ENCODE measurements at regions not wholly inside any gene's neighbourhood (a gene's known extent, or its start where the extent isn't known, plus 50 kb on each side); places are given as distances from the start of the nearest gene placed in this dataset.
"Not testable (repeated sequence)": the region's sequence is repeated elsewhere in the genome, so short reads cannot be mapped to it uniquely, and the experiment has no call there.

DNA sequence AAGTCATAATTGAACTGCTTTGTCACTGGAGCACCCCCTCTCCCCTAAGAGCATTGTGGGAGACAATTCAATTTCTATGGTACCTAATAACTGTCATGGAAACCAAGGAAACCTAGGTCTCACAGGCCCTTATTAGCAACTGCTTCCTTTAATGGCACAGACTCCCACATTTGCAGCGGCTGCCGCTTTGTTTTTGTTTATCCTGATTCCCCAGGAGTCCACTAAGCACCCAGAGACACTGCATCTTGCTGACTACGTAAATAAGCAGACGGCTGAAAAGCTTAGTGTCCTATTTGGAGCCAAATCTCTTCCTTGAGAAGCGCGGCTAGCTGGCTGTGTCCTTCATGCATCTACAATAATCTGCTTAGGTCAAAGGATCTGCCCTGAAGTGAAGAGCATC is 494.4 kb downstream of the TMA16 start:
- DNase-seq: no peak

DNA sequence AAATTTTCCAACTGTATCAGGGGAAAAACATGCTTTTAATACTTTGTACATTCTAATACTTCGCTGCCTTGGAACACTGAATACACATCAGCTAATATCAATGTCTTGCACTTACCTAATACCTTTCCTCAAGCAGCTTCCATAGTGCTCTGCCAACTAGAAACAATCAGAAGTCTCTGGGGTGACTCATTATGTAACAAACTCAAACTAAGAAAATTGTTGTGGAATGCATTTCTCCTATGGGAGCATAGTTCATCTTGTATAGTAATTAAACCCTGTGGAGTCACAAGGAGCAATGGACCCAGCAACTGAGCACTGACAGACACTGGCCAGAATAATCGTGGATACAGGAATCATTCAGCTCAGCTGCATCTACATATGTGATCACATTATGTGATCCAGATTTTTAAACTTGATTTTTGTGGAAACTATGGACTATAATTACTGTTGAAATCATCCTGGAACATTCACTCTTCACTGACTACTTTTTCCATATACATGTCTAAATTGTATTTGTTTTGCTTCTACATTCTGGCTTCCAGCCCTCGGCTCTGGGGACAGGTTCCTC is 496.9 kb downstream of the TMA16 start:
- no peak for DNase-seq

DNA sequence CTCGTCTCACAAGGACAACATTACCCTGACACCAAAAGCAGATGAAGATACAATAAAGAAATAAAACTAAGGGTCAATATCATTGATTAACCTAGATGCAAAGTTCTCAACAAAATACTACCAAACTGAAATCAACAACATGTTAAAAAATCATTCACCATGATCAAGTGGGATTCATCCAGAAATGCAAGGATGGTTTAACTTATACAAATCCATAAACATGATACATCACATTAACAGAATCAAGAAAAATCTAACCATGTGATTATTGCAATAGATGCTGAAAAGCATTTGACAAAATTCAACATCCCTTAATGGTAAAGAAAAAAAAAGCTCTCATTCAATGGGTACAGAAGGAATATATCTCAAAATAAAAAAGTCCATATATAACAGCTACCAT is 514.9 kb downstream of the TMA16 start:
- no peak for DNase-seq

DNA sequence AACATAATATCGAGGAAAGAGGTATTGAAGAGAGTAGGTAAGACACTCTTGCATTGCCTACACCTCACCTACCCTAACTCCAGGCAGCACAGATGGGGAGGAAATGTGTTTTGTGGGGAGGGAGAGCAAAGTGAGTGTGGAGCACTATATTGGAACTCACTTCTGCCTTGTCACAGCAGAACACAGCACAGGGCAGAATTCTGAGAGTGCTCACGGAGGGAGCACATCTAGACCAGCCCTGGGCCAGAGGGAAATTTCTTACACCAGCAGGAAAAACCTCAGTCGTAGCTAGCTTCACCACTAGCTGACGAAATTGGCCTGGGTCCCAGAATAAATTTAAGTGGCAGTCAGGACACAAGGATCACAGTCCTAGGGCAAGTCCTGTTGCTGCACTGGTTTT is 517.3 kb downstream of the TMA16 start:
- no peak for DNase-seq

DNA sequence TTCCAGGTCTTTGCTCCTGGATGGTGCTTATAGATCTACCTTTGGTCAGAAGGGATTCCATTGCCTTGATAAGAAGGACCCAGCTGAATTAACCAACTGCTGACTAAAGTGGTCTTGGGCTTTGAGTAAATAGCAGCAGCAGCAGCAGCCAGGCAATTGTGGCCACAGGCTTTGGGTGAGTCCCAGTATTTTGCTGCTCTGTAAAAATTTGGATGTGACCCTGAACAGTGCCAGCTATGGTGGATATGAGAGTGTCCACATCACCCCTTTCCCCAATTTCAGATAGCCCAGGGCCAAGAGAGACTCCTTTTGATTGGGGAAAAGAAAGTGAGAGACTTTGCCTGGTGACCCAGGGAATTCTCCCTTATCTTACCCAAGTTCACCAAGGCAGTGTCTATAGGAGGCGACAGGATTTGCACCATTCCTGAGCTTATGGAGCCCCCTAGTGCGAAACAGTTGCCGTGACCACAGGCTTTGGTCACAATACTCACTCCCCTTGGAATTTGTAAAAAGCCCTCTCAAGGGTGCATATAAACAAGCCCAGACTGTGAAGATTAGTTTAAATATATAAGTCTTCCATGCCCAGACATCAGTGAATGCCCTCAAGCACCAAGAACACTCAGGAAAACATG is 518.0 kb downstream of the TMA16 start:
- peak; percentile 4 for DNase-seq

- no peak for DNase-seq
These were observed 527.5 kb downstream of the TMA16 start for GRCh38 chr4:164021947-164022346.

DNA sequence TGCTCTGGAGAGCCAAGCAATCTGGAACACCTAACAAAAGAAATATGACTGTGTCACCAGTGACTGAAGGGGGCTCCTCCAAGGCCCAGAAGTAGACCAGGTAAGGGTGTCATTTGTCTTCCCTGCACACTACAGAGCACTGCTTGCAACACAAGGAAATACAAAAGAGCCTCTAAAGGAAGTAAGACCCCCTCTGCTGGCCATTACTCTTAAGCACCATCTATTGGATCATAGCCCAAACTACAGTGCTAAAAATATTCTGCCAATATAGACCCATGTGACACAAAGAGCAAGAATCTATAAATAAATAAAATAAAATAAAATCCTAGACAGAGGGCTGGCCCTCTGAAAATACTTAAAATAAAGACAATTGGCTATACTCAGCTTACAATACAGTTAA is 528.7 kb downstream of the TMA16 start:
- no peak for DNase-seq

GRCh38 chr4:164027805-164028204 is 533.3 kb downstream of the TMA16 start:
- DNase-seq: no peak

GRCh38 chr4:164039482-164039881 is 545.0 kb downstream of the TMA16 start:
- no peak for DNase-seq

DNA sequence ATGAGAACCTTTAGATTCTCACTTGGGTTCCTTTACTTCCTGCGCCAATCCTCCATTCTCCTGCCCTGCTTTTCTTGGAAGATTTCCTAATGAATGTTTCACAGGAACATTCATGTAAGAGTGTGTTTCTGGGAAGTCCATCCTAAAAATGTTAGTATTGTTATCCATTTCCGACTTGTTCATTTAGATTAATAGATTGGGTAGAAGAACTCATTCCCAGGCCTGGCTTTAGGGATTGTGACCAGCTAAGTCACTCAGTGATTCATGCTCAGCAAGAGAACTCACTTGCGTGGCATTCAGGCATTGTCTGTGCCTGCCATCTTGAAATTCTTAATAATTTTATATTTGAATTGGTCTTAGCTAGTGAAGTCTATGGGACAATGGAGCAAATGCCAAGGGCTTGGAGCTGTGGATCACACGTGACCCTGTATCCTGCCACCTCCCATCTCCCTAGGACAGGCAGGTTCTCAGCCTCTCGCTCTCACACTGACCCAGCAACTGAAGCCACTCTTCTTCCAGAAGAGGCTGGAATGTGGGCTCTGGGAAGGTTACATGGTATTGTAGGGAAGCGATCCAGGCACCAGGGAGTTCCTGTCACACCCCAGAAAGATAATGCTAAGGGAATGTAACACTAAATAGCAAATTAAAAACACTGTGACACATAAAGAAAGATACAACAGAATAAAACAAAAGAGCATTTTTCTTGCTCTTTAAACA is 562.1 kb downstream of the TMA16 start:
- no peak for DNase-seq

DNA sequence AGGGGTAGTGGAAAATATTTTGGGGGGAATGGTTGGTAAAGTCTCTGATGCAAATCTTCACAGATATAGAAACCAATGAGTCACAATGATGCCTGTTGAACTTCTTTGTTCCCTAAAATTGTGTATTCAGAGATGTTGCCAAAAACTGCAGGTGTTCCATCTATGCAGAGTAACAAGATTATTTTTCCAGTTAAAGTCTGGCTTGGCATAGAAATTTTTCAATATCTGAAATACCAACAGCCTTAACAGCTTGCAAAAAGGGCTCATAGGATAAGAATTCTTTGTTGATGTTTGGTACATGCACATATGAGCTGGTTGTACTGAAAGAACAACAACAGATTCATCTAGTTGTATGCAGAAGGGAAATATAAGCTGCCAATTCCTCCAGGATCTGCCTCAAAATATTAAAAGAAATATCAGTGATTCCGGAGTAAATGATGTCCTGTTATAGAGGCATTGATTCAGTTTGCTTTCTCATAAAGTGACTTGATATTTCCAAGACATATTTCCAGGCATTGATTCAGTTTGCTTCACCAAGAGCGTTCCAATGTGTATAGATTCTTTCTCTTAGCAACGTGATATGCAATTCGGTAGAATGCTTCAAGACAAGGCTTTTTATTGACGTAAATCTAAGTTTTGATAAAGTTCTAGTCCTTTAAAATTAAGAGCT is 564.4 kb downstream of the TMA16 start:
- no peak for DNase-seq

DNA sequence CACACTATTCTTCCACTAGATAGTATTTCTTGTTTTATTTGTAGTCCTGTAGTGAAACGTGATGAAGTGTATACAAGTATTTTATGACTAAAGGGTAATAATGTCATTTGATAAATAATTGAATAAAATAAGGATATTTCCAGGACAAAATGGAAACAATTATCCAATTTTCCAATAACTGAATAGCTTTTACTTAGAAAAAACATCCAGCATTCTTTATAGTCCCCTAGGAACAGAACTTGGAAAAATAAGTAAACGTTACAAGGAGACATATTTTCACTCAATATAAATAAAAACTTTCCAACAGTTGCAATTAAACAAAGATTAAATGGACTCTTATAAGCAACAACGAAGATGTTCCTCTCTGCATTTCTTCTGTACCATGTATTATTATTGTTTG is 566.0 kb downstream of the TMA16 start:
- no peak for DNase-seq

DNA sequence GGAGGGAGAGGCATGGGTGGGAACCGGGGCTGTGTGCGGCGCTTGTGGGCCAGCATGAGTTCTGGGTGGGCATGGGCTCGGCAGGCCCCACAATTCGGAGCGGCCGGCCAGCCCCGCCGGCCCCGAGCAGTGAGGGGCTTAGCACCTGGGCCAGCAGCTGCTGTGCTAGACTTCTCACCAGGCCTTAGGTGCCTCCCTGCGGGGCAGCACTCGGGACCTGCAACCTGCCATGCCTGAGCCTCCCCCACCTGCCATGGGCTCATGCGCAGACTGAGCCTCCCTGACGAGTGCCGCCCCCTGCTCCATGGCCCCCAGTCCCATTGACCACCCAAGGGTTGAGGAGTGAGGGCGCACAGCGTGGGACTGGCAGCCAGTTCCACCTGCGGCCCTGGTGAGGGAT is 573.9 kb downstream of the TMA16 start:
- DNase-seq: no peak

GRCh38 chr4:164070625-164071024 is 576.1 kb downstream of the TMA16 start:
- no peak for DNase-seq

DNA sequence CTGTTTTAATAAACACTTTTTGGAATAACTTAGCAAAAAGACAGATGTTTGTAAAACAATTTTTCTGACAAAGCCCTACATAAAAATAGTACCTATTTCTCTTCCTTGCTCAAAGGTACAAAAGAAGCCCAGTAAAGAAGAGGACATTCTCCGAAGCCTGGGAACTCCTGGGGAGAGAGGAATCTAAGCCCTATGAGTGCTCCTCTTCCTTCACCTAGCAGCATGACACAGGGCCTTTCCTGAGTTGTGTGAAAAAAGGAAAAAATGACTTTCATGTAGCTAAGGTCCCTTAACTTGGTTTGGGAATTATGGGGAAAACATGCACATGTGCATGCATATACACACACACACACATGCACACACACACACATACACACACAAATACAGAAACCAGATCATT is 586.9 kb downstream of the TMA16 start:
- DNase-seq: no peak

DNA sequence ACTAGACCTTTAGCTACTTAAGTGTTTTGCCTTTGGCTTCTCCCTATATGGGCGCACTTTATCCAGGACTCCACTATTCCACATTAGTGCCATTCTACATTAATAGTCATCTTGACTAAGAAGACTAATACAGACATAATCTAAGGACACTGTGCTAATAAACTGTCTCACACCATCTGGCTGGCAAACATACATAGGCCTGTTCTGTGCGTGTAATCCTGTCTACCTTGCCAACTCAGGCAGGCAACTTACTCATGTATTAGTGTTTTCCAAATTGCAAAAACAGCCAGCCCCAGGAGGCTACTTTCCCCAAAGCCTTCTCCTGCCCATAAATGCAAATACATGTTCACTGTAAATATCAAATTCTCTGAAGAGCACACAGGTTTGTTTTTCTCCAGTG is 587.3 kb downstream of the TMA16 start:
- DNase-seq: no peak

- DNase-seq: no peak
These were observed 593.2 kb downstream of the TMA16 start for GRCh38 chr4:164087733-164088132.

DNA sequence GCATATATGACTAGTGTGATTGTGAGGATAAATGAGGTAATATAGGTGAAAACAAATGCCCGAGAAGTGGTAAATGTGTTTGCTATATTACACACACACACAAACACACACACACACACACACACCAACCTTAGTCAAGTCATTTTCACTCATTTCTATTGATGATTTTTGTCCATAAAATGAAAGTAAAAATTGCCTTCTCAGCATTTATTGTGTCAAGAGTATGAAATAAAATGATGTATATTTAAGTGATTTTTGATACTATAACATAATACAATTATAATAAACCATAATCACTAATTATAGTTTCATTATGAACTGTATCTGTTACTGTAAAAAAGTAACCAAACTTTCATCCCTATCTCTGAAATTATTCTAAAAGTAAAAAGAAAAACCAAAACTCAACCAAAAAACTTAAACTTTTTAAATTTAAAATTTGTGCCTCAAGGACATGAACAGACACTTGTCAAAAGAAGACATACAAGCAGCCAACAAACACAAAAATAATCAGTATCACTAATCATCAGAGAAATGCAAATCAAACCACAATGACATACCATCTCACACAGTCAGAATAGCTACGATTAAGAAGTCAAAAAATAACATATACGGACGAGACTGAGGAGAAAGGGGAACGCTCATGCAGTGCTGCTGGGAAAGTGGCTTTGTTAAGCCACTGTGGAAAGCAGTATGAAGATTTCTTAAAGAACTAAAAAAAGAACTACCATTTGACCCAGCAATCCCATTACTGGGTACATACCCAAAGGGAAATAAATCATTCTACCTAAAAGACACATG is 601.0 kb downstream of the TMA16 start:
- no peak for DNase-seq

- DNase-seq: no peak
These were observed 602.5 kb downstream of the TMA16 start for GRCh38 chr4:164096766-164097518.

GRCh38 chr4:164100741-164101365 is 606.4 kb downstream of the TMA16 start:
- DNase-seq: not testable (repeated sequence)

GRCh38 chr4:164108971-164109370 is 614.5 kb downstream of the TMA16 start:
- DNase-seq: no peak

DNA sequence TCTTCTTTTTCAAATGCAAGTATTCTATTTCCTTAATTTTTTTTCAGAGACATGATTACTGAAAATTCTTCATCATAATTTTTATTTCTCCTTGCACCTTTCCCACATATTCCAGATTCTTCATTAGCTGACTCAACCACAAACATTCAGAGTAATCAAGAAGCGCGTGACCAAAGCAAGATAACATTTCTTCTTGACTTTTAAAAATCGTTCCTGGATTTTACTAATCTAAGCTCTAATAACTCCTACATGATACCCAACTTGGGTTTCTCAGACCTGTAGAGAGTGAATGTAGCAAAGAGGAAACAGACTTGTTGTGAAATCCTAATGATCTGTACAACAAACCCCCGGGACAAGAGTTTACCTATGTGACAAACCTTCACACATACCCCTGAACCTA is 615.0 kb downstream of the TMA16 start:
- no peak for DNase-seq

All from NCI-H748 treated with DMSO at 0.1 percent for 48 hours (cell line).